Ishikawa (cell line): ENCODE measurements at regions not wholly inside any gene's neighbourhood (a gene's known extent, or its start where the extent isn't known, plus 50 kb on each side); places are given as distances from the start of the nearest gene placed in this dataset.

ENCODE experiments used
- CEBPB ChIP-seq: IDR thresholded peaks from 2 replicates; pipeline ENCODE4 v1.6.1; 2012
- CREB1 ChIP-seq: IDR thresholded peaks from 2 replicates; pipeline ENCODE4 v1.6.1; 2012; ENCODE audit warnings: low read depth
- EGR1 ChIP-seq: IDR thresholded peaks from 2 replicates; pipeline ENCODE4 v1.6.1; 2012
- EP300 ChIP-seq: IDR thresholded peaks from 2 replicates; pipeline ENCODE4 v1.6.1; 2012; ENCODE audit warnings: borderline replicate concordance
- FOXM1 ChIP-seq: IDR thresholded peaks from 2 replicates; pipeline ENCODE4 v1.6.1; 2012; ENCODE audit warnings: low read depth, borderline replicate concordance
- MAX ChIP-seq: IDR thresholded peaks from 2 replicates; pipeline ENCODE4 v1.6.1; 2012
- NFIC ChIP-seq: IDR thresholded peaks from 2 replicates; pipeline ENCODE4 v1.6.1; 2012
- RAD21 ChIP-seq: IDR thresholded peaks from 2 replicates; pipeline ENCODE4 v1.6.1; 2012; ENCODE audit warnings: low read depth
- REST ChIP-seq: IDR thresholded peaks from 2 replicates; pipeline ENCODE4 v1.6.1; 2012; ENCODE audit warnings: low read depth, mild to moderate bottlenecking
- TAF1 ChIP-seq: IDR thresholded peaks from 2 replicates; pipeline ENCODE4 v1.6.1; 2012; ENCODE audit warnings: low read depth, mild to moderate bottlenecking
- TCF12 ChIP-seq: IDR thresholded peaks from 2 replicates; pipeline ENCODE4 v1.6.1; 2012; ENCODE audit warnings: low read depth
- TEAD4 ChIP-seq: IDR thresholded peaks from 2 replicates; pipeline ENCODE4 v1.6.1; 2012
- USF1 ChIP-seq: IDR thresholded peaks from 2 replicates; pipeline ENCODE4 v1.6.1; 2012
- YY1 ChIP-seq: IDR thresholded peaks from 2 replicates; pipeline ENCODE4 v1.6.1; 2012; ENCODE audit warnings: low read depth
- ZBTB7A ChIP-seq: IDR thresholded peaks from 2 replicates; pipeline ENCODE4 v1.6.1; 2012; ENCODE audit warnings: low read depth

GRCh38 chr1:63714482-63714760, 59.4 kb upstream of the ROR1 start:
- no peak for TF ChIP-seq FOXM1
- TF ChIP-seq USF1 = peak; percentile 88

GRCh38 chr1:63717511-63718065, 56.2 kb upstream of the ROR1 start:
- no peak for TF ChIP-seq USF1
- TF ChIP-seq EGR1 = no peak
- TF ChIP-seq RAD21 = no peak
- no peak for TF ChIP-seq MAX
- TF ChIP-seq FOXM1 = no peak
- TF ChIP-seq TEAD4 = no peak
- TF ChIP-seq TCF12 = no peak

- no peak for TF ChIP-seq NFIC
- peak; percentile 36; the same call in 1 of the 2 replicates for TF ChIP-seq CEBPB
- no peak for TF ChIP-seq TAF1
- TF ChIP-seq EGR1 = no peak
- no peak for TF ChIP-seq USF1
- no peak for TF ChIP-seq ZBTB7A
These were observed 55.3 kb upstream of the ROR1 start for GRCh38 chr1:63718541-63718970.

- peak; percentile 77 for TF ChIP-seq NFIC
- TF ChIP-seq EGR1 = no peak
- no peak for TF ChIP-seq USF1
- no peak for TF ChIP-seq FOXM1
- no peak for TF ChIP-seq TEAD4
- no peak for TF ChIP-seq YY1
These were observed 52.2 kb upstream of the ROR1 start for GRCh38 chr1:63721531-63722189.

GRCh38 chr1:63723602-63724001, 50.2 kb upstream of the ROR1 start:
- TF ChIP-seq NFIC = no peak
- TF ChIP-seq EP300 = no peak
- TF ChIP-seq MAX = no peak
- no peak for TF ChIP-seq REST
- TF ChIP-seq TAF1 = no peak
- no peak for TF ChIP-seq FOXM1
- TF ChIP-seq CREB1 = no peak
- TF ChIP-seq CEBPB = no peak
- TF ChIP-seq TEAD4 = no peak
- no peak for TF ChIP-seq RAD21
- no peak for TF ChIP-seq USF1
- no peak for TF ChIP-seq TCF12
- no peak for TF ChIP-seq EGR1
- TF ChIP-seq ZBTB7A = no peak
